IMR-90 (cell line): ENCODE measurements at regions not wholly inside any gene's neighbourhood (a gene's known extent, or its start where the extent isn't known, plus 50 kb on each side); places are given as distances from the start of the nearest gene placed in this dataset.

Source experiments
- ATAC-seq: fragments of 200-7000 bp; cut with Tn5 transposase; 2 replicates; pipeline ENCODE4 v1.9.1; 2020; ENCODE audit warnings: low read depth, mild to moderate bottlenecking, moderate library complexity
- BruUV-seq: library from RNA; stranded (reverse); fragments of 400-500 nt; replicated peaks from 2 replicates; lab custom pipeline; 2021; lab: Mats Ljungman, UMichigan
- CTCF ChIA-PET: fragments of 300-600 bp; formaldehyde crosslinking; extraction: SDS; loops from one replicate; lab custom pipeline; 2021; ENCODE audit warnings: antibody characterized with exemption; lab: Yijun Ruan, JAX
- POLR2A ChIA-PET: fragments of 300-600 bp; sonication (Branson Sonifier 250); formaldehyde crosslinking; loops from one replicate; lab custom pipeline; 2022; ENCODE audit warnings: antibody characterized with exemption; ENCODE audit not compliant: unreplicated experiment; lab: Charles Lee
- DNase-seq: peaks from one replicate; pipeline ENCODE4 v3.0.0; 2013
- H2AFZ ChIP-seq: replicated peaks from 2 replicates; pipeline ENCODE3; 2013; ENCODE audit warnings: low read length, mild to moderate bottlenecking; ENCODE audit not compliant: poor library complexity
- H2AK5ac ChIP-seq: 2 replicates; pipeline ENCODE4 v1.6.1; 2013; ENCODE audit warnings: low read depth, low read length, inconsistent platforms
- H2AK9ac ChIP-seq: replicated peaks from 2 replicates; pipeline ENCODE3; 2013; ENCODE audit warnings: mild to moderate bottlenecking, low read depth, low read length, moderate library complexity; ENCODE audit not compliant: poor library complexity
- H2BK120ac ChIP-seq: 2 replicates; pipeline ENCODE4 v1.6.1; 2013; ENCODE audit warnings: low read depth, low read length, inconsistent platforms
- H2BK15ac ChIP-seq: 3 replicates; pipeline ENCODE4 v1.6.1; 2013; ENCODE audit warnings: low read depth, low read length, inconsistent platforms
- H2BK20ac ChIP-seq: 2 replicates; pipeline ENCODE4 v1.6.1; 2013; ENCODE audit warnings: low read depth, mild to moderate bottlenecking, inconsistent platforms, low read length, moderate library complexity
- H2BK5ac ChIP-seq: 2 replicates; pipeline ENCODE4 v1.6.1; 2013; ENCODE audit warnings: mild to moderate bottlenecking, low read depth, low read length, inconsistent platforms; ENCODE audit not compliant: poor library complexity, severe bottlenecking
- H3K14ac ChIP-seq: replicated peaks from 2 replicates; pipeline ENCODE4 v1.6.1; 2013; ENCODE audit warnings: low read depth, low read length, inconsistent platforms
- H3K18ac ChIP-seq: 2 replicates; pipeline ENCODE4 v1.6.1; 2013; ENCODE audit warnings: low read depth, low read length, control low read depth
- H3K23ac ChIP-seq: 2 replicates; pipeline ENCODE4 v1.6.1; 2013; ENCODE audit warnings: low read depth, low read length, inconsistent platforms
- H3K27ac ChIP-seq: 2 replicates; pipeline ENCODE4 v1.5.1; 2013; ENCODE audit warnings: mild to moderate bottlenecking, control low read depth, low read length; ENCODE audit not compliant: insufficient read depth
- H3K27me3 ChIP-seq: 2 replicates; pipeline ENCODE4 v1.6.1; 2013; ENCODE audit warnings: low read length; ENCODE audit not compliant: control insufficient read depth, insufficient read depth
- H3K36me3 ChIP-seq: 2 replicates; pipeline ENCODE4 v1.6.1; 2013; ENCODE audit warnings: low read length, mixed read lengths; ENCODE audit not compliant: control insufficient read depth, insufficient read depth
- H3K4ac ChIP-seq: 2 replicates; pipeline ENCODE4 v1.6.1; 2013; ENCODE audit warnings: low read depth, low read length, inconsistent platforms
- H3K4me1 ChIP-seq: 2 replicates; pipeline ENCODE4 v1.6.1; 2013; ENCODE audit warnings: low read length, mixed read lengths; ENCODE audit not compliant: control insufficient read depth, insufficient read depth
- H3K4me2 ChIP-seq: 2 replicates; pipeline ENCODE4 v1.6.1; 2013; ENCODE audit warnings: low read depth, mild to moderate bottlenecking, control low read depth, low read length, moderate library complexity
- H3K4me3 ChIP-seq: 2 replicates; pipeline ENCODE4 v1.5.1; 2013; ENCODE audit warnings: low read depth, mild to moderate bottlenecking, control low read depth, low read length, moderate library complexity; ENCODE audit not compliant: insufficient read depth
- H3K56ac ChIP-seq: 2 replicates; pipeline ENCODE4 v1.6.1; 2013; ENCODE audit warnings: low read length, inconsistent platforms; ENCODE audit not compliant: insufficient read depth; ENCODE audit errors: extremely low read depth
- H3K79me1 ChIP-seq, 2 experiments: 2 replicates each; pipeline ENCODE4 v1.6.1; 2013; ENCODE audit warnings: low read length in 2 of 2, inconsistent platforms in 1 of 2, low read depth in 1 of 2
- H3K9ac ChIP-seq: 2 replicates; pipeline ENCODE4 v1.6.1; 2013; ENCODE audit warnings: low read depth, low read length, control low read depth
- H3K9me1 ChIP-seq: 2 replicates; pipeline ENCODE4 v1.6.1; 2013; ENCODE audit warnings: low read length, inconsistent platforms; ENCODE audit not compliant: insufficient read depth
- H3K9me3 ChIP-seq: 2 replicates; pipeline ENCODE4 v1.6.1; 2013; ENCODE audit warnings: low read length; ENCODE audit not compliant: control insufficient read depth, insufficient read depth
- H4K20me1 ChIP-seq: 2 replicates; pipeline ENCODE4 v1.6.1; 2013; ENCODE audit warnings: low read length, inconsistent platforms; ENCODE audit not compliant: insufficient read depth
- H4K5ac ChIP-seq: 2 replicates; pipeline ENCODE4 v1.6.1; 2013; ENCODE audit warnings: mild to moderate bottlenecking, low read depth, low read length, control low read depth
- H4K8ac ChIP-seq, 2 experiments: 2 replicates each; pipeline ENCODE4 v1.6.1; 2013; ENCODE audit warnings: low read depth in 2 of 2, low read length in 2 of 2, control low read depth in 1 of 2, inconsistent platforms in 1 of 2
- H4K91ac ChIP-seq: 2 replicates; pipeline ENCODE4 v1.6.1; 2013; ENCODE audit warnings: low read depth, low read length, inconsistent platforms; ENCODE audit not compliant: insufficient read depth
- BHLHE40 ChIP-seq: fragments of 150-350 bp; IDR thresholded peaks from 2 replicates; pipeline ENCODE4 v1.6.1; 2016; ENCODE audit warnings: mild to moderate bottlenecking, low read depth, low read length
- CEBPB ChIP-seq: IDR thresholded peaks from 2 replicates; pipeline ENCODE4 v1.6.1; 2012; ENCODE audit warnings: low read depth, low read length, improper control_type of control experiment
- CHD1 ChIP-seq: IDR thresholded peaks from 2 replicates; pipeline ENCODE4 v1.6.1; 2012; ENCODE audit warnings: low read depth, low read length, improper control_type of control experiment
- CTCF ChIP-seq: conservative IDR thresholded peaks from 2 replicates; pipeline ENCODE4 v1.5.1; 2012; ENCODE audit warnings: mild to moderate bottlenecking, low read depth, low read length, improper control_type of control experiment
- MAFK ChIP-seq: IDR thresholded peaks from 2 replicates; pipeline ENCODE4 v1.6.1; 2012; ENCODE audit warnings: low read depth, low read length, improper control_type of control experiment
- MAZ ChIP-seq: IDR thresholded peaks from 2 replicates; pipeline ENCODE4 v1.6.1; 2012; ENCODE audit warnings: low read depth, mild to moderate bottlenecking, low read length, improper control_type of control experiment, moderate library complexity, borderline replicate concordance
- MXI1 ChIP-seq: IDR thresholded peaks from 2 replicates; pipeline ENCODE4 v1.6.1; 2012; ENCODE audit warnings: low read depth, mild to moderate bottlenecking, low read length, moderate library complexity, borderline replicate concordance
- NFE2L2 ChIP-seq: fragments of 150-350 bp; IDR thresholded peaks from 2 replicates; pipeline ENCODE4 v1.6.1; 2016; ENCODE audit warnings: low read depth, mild to moderate bottlenecking, low read length
- RAD21 ChIP-seq: IDR thresholded peaks from 2 replicates; pipeline ENCODE4 v1.6.1; 2012; ENCODE audit warnings: low read length, improper control_type of control experiment
- RCOR1 ChIP-seq: IDR thresholded peaks from 2 replicates; pipeline ENCODE4 v1.6.1; 2012; ENCODE audit warnings: mild to moderate bottlenecking, low read length, improper control_type of control experiment; ENCODE audit not compliant: insufficient replicate concordance
- RFX5 ChIP-seq: IDR thresholded peaks from 2 replicates; pipeline ENCODE4 v1.8.0; 2012; ENCODE audit warnings: low read depth, mild to moderate bottlenecking, low read length, moderate library complexity
- SMC3 ChIP-seq: fragments of 150-350 bp; IDR thresholded peaks from 2 replicates; pipeline ENCODE4 v1.6.1; 2016; ENCODE audit warnings: low read depth, mild to moderate bottlenecking, antibody characterized with exemption, low read length, moderate library complexity
- WGBS, 2 experiments: methylation state at CpG; one replicate each; pipeline versions ENCODE4 v1.1.5 to v1.1.7; 2013; ENCODE audit warnings: missing lambda C conversion rate in 2 of 2; ENCODE audit not compliant: insufficient read length in 1 of 2; ENCODE audit errors: extremely low coverage in 2 of 2; 5-methylcytosine and 5-hydroxymethylcytosine counted together
- dilution Hi-C: fragments of 300-500 bp; cut with HindIII; formaldehyde crosslinking; loops from one replicate; pipeline ENCODE4 v1.14.3; 2018; ENCODE audit warnings: low sequenced_read_pairs; ENCODE audit not compliant: unreplicated experiment
- in situ Hi-C: fragments of 300-500 bp; cut with MboI; formaldehyde crosslinking; loops from 3 replicates; pipeline ENCODE4 v1.14.3; 2019; ENCODE audit warnings: low sequenced_read_pairs, inconsistent platforms, mixed read lengths
- intact Hi-C: fragments of 100-400 bp; cut with micrococcal nuclease; formaldehyde crosslinking; loops from 2 replicates; pipeline ENCODE4 v1.10.0; 2022
- TF ChIP-seq, protein P1 (sequence below): fragments of 150-350 bp; IDR thresholded peaks from 2 replicates; pipeline ENCODE4 v1.6.1; 2016; ENCODE audit warnings: low read depth, mild to moderate bottlenecking, low read length, moderate library complexity, borderline replicate concordance
- TF ChIP-seq, protein P2 (sequence below): fragments of 150-350 bp; IDR thresholded peaks from 2 replicates; pipeline ENCODE4 v1.6.1; 2017; ENCODE audit warnings: mild to moderate bottlenecking, antibody characterized with exemption, low read length, low read depth

DNA sequence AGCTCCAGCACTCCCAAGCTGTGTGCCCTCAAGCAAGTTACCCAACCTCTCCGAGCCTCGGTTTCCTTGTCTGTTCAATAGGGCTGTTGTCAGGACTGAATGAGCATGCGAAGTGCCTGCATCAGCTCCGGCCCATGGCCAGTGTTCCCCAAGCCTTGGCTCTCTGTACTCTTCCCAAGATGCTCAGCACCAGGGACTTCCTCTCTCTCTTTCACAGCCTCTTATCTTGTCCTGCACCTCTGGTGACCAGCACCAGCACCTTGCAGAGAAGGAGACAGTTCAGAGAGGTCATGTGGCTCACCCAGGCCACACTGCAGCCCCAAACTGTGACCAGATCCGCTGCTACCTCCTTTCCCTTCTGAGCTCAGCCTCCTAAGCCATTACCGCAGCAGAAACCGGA, 120.3 kb upstream of the ANO1 start:
- H2BK120ac ChIP-seq: peak overlapping the region; percentile 98
- H3K4me2 ChIP-seq: peak overlapping the region; percentile 19; the same call in 1 of the 2 replicates
- H3K23ac ChIP-seq: peak overlapping the region; percentile 92; the same call in 1 of the 2 replicates
- peak overlapping the region; percentile 59; the same call in 1 of the 2 replicates for H3K56ac ChIP-seq
- no peaks in the 10 kb centered on the region for H4K20me1 ChIP-seq
- intact Hi-C loops: no loop called here
- in situ Hi-C loops: no loop called here
- H2BK15ac ChIP-seq: peak overlapping the region; percentile 96; the same call in 2 of the 3 replicates
- peak overlapping the region; percentile 99 for H2AK5ac ChIP-seq
- CTCF ChIA-PET: no interaction called here
- H2AFZ ChIP-seq: peak overlapping the region; percentile 61
- no peak for DNase-seq
- no TSS peak for BruUV-seq
- ATAC-seq: no peak
- H2AK9ac ChIP-seq: peak overlapping the region; percentile 29
- H3K4me1 ChIP-seq: peaks cover 26% of the 10 kb centered on the region
- WGBS, 2 experiments: 86% methylated on average over 3 of the region's 7 CpGs; no CpG with 5 or more reads in 1 of the 2 experiments
- POLR2A ChIA-PET: no interaction called here
- H3K36me3 ChIP-seq: no peaks in the 10 kb centered on the region
- H3K4ac ChIP-seq: peak overlapping the region; percentile 98
- H3K4me3 ChIP-seq: no peak overlapping the region
- H3K9me3 ChIP-seq: no peaks in the 10 kb centered on the region
- TF ChIP-seq RAD21 (no peak), MAZ (no peak), RCOR1 (no peak), RFX5 (no peak), NFE2L2 (no peak), MAFK (no peak), MXI1 (no peak), CEBPB (no peak), CHD1 (no peak), CTCF (no peak), SMC3 (no peak), BHLHE40 (no peak)
- TF ChIP-seq, protein P1, sequence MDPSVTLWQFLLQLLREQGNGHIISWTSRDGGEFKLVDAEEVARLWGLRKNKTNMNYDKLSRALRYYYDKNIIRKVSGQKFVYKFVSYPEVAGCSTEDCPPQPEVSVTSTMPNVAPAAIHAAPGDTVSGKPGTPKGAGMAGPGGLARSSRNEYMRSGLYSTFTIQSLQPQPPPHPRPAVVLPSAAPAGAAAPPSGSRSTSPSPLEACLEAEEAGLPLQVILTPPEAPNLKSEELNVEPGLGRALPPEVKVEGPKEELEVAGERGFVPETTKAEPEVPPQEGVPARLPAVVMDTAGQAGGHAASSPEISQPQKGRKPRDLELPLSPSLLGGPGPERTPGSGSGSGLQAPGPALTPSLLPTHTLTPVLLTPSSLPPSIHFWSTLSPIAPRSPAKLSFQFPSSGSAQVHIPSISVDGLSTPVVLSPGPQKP: no peak
- TF ChIP-seq, protein P2, sequence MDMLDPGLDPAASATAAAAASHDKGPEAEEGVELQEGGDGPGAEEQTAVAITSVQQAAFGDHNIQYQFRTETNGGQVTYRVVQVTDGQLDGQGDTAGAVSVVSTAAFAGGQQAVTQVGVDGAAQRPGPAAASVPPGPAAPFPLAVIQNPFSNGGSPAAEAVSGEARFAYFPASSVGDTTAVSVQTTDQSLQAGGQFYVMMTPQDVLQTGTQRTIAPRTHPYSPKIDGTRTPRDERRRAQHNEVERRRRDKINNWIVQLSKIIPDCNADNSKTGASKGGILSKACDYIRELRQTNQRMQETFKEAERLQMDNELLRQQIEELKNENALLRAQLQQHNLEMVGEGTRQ: no peak
- H3K27ac ChIP-seq: peak overlapping the region; percentile 97
- H2BK20ac ChIP-seq: peak overlapping the region; percentile 92
- peak overlapping the region; percentile 95 for H4K91ac ChIP-seq
- peak overlapping the region; percentile 93 for H3K14ac ChIP-seq
- peak overlapping the region; percentile 88 for H4K5ac ChIP-seq
- peaks cover 13% of the 10 kb centered on the region for H3K9me1 ChIP-seq
- peak overlapping the region; percentile 71 to 86; a peak in 3 of 4 replicates for H4K8ac ChIP-seq
- peak overlapping the region; percentile 25 for H2BK5ac ChIP-seq
- H3K18ac ChIP-seq: peak overlapping the region; percentile 96
- H3K9ac ChIP-seq: peak overlapping the region; percentile 45; the same call in 1 of the 2 replicates
- dilution Hi-C loops: no loop called here
- H3K27me3 ChIP-seq: no peaks in the 10 kb centered on the region
- H3K79me1 ChIP-seq: 0 out of 4 replicates have a peak, but pooled peaks cover 0 to 4% of the 10 kb centered on the region in 2 experiments
